NCI-H2227 (cell line): ENCODE measurements at regions not wholly inside any gene's neighbourhood (a gene's known extent, or its start where the extent isn't known, plus 50 kb on each side); places are given as distances from the start of the nearest gene placed in this dataset.

ENCODE experiments used
- DNase-seq: peaks from one replicate; lab custom pipeline; 2025; ENCODE audit not compliant: unreplicated experiment; lab: John Stamatoyannopoulos, UW

GRCh38 chr4:185921583-185922555 lies 109.9 kb upstream of the SORBS2 start:
- DNase-seq: no peak

- no peak for DNase-seq
Measured at GRCh38 chr4:185924458-185925044, 112.6 kb upstream of the SORBS2 start.

- no peak for DNase-seq
Measured at GRCh38 chr4:185925910-185926360, 113.9 kb upstream of the SORBS2 start.

- DNase-seq: no peak
Measured at GRCh38 chr4:185931375-185931774, 119.4 kb upstream of the SORBS2 start.

GRCh38 chr4:185931986-185932385 lies 120.0 kb upstream of the SORBS2 start:
- no peak for DNase-seq

- DNase-seq: no peak
Measured at GRCh38 chr4:185932491-185932890, 120.5 kb upstream of the SORBS2 start.

GRCh38 chr4:185933078-185933581 lies 121.1 kb upstream of the SORBS2 start:
- DNase-seq: no peak

- DNase-seq: no peak
Measured at GRCh38 chr4:185936650-185937376, 124.8 kb upstream of the SORBS2 start.

- DNase-seq: no peak
Measured at GRCh38 chr4:185938654-185939053, 126.7 kb upstream of the SORBS2 start.

- DNase-seq: no peak
Measured at GRCh38 chr4:185941461-185941860, 127.5 kb upstream of the TLR3 start.

GRCh38 chr4:185945252-185945651 lies 123.7 kb upstream of the TLR3 start:
- no peak for DNase-seq

- DNase-seq: no peak
Measured at GRCh38 chr4:185945906-185946305, 123.0 kb upstream of the TLR3 start.

- no peak for DNase-seq
Measured at GRCh38 chr4:185950891-185951290, 118.1 kb upstream of the TLR3 start.

GRCh38 chr4:185955151-185955770 lies 113.7 kb upstream of the TLR3 start:
- DNase-seq: no peak

- peak; percentile 35 for DNase-seq
Measured at GRCh38 chr4:185955826-185956543, 113.0 kb upstream of the TLR3 start.

GRCh38 chr4:185956544-185956940 lies 112.4 kb upstream of the TLR3 start:
- no peak for DNase-seq

- DNase-seq: no peak
Measured at GRCh38 chr4:185958094-185958747, 110.7 kb upstream of the TLR3 start.

- DNase-seq: no peak
Measured at GRCh38 chr4:185965426-185966384, 103.3 kb upstream of the TLR3 start.

- DNase-seq: no peak
Measured at GRCh38 chr4:185966549-185966948, 102.4 kb upstream of the TLR3 start.
